Heart right ventricle (tissue), 16 donors: ENCODE measurements at regions not wholly inside any gene's neighbourhood (a gene's known extent, or its start where the extent isn't known, plus 50 kb on each side); places are given as distances from the start of the nearest gene placed in this dataset.
A peak's percentile ranks its signal among the peaks of the same experiment; 100 is the strongest.
"Not testable (repeated sequence)": the region's sequence is repeated elsewhere in the genome, so short reads cannot be mapped to it uniquely, and the experiment has no call there.

Source experiments
- ATAC-seq, 8 donors: fragments of 200-7000 bp; cut with Tn5 transposase; one replicate each; pipeline ENCODE4 v1.9.1; 2020; ENCODE audit warnings: mild to moderate bottlenecking in 8 of 8, moderate library complexity in 8 of 8, moderate number of reproducible peaks in 1 of 8
- DNase-seq, 2 donors: peaks; one replicate each; pipeline ENCODE4 v3.0.0-alpha.2; 2020
- H3K27ac ChIP-seq, 10 donors: fragments of 200-600 bp; sonication (generic) in 2 of 10; one replicate each; pipeline versions ENCODE4 v1.5.0 to v1.8.0; 2020 to 2022; ENCODE audit warnings: mild to moderate bottlenecking in 3 of 10
- H3K27me3 ChIP-seq, 7 donors: fragments of 200-600 bp; one replicate each; pipeline ENCODE4 v1.8.0; 2021 to 2022; ENCODE audit warnings: mild to moderate bottlenecking in 2 of 7
- H3K36me3 ChIP-seq, 9 donors: fragments of 200-600 bp; sonication (generic) in 1 of 9; one replicate each; pipeline versions ENCODE4 v1.5.0 to v1.8.0; 2020 to 2022; ENCODE audit warnings: mild to moderate bottlenecking in 2 of 9
- H3K4me1 ChIP-seq, 9 donors: fragments of 200-600 bp; sonication (generic) in 1 of 9; one replicate each; pipeline versions ENCODE4 v1.5.0 to v1.8.0; 2020 to 2022; ENCODE audit warnings: mild to moderate bottlenecking in 4 of 9
- H3K4me3 ChIP-seq, 10 donors: fragments of 200-600 bp; sonication (generic) in 2 of 10; one replicate each; pipeline versions ENCODE4 v1.5.0 to v1.8.0; 2020 to 2022; ENCODE audit warnings: mild to moderate bottlenecking in 7 of 10, moderate library complexity in 2 of 10
- H3K9me3 ChIP-seq, 11 donors: fragments of 200-600 bp in 10 of 11; sonication (generic) in 2 of 11; one replicate each; pipeline versions ENCODE4 v1.5.0 to v1.8.0; 2013 to 2022; ENCODE audit warnings: mild to moderate bottlenecking in 2 of 11, control low read depth in 1 of 11, moderate library complexity in 1 of 11
- WGBS, 2 donors: extraction: QIAGEN DNeasy Blood & Tissue Kit; methylation state at CpG; one replicate each; pipeline ENCODE4 v1.1.7; 2013; ENCODE audit warnings: inconsistent platforms in 1 of 2; 5-methylcytosine and 5-hydroxymethylcytosine counted together
- intact Hi-C, 10 donors: fragments of 100-400 bp; cut with DNase I; formaldehyde crosslinking; loops; one replicate each; pipeline versions ENCODE4 v1.11.1 to v1.14.2; 2022
- TF ChIP-seq, protein P1 (sequence below), 9 donors: fragments of 200-600 bp; sonication (generic) in 2 of 9; IDR thresholded peaks; one replicate each; pipeline versions ENCODE4 v1.5.0 to v1.8.0; 2021 to 2022; ENCODE audit warnings: antibody characterized with exemption in 9 of 9, mild to moderate bottlenecking in 5 of 9, moderate library complexity in 1 of 9
- donor health status: Arrhythmogenic right ventricular cardiomyopathy.
- donor health status: ischemic (EF 13 %, LVEDD 7.1; RV severe dilation, severe dysfunction).
- donor health status: healthy with polysubstance abuse.
- donor health status: DM: no; HTN: yes; CAD: no.
- donor health status: DM: no; HTN: no; CAD: no.
- donor health status: ischemic (EF 25% LVEDD 6.9; RV normal size, moderate dysfunction).
- donor health status: ischemic (EF 25% LVEDD 5.7; RV mildly dilated, moderate dysfunction).
- donor health status: healthy.
- donor health status: DM: yes; HTN: yes; CAD: no.
- donor health status: Ischemic cardiomyopathy.
- donor health status: ischemic (EF 35%, LVEDD 5.7; RV mildly dilated, moderate dysfunction).
- donor health status: nonischemic (EF 11% LVEDD 7.7; RV severe dilation, severe dysfunction).
- donor health status: DM: yes; HTN: yes; CAD: no.
- donor health status: PGD.
- donor health status: ischemic (EF 29% LVEDD 5.4; RV normal size, mild dysfunction).
- donor health status: nonischemic (EF 23%, LVEDD 6.1; RV moderate dilation, normal function).

- peaks cover 0 to 2% (median 0%) of the 10 kb centered on the region in 9 donors for H3K4me1 ChIP-seq
- DNase-seq (no peak), ATAC-seq (no peak)
- no peaks in the 10 kb centered on the region for H3K9me3 ChIP-seq
- H3K27me3 ChIP-seq, result no peaks in the 10 kb centered on the region
- H3K36me3 ChIP-seq, result no peaks in the 10 kb centered on the region
- intact Hi-C loops, result no loop called here
- no peak overlapping the region for H3K27ac ChIP-seq
- H3K4me3 ChIP-seq, result no peak overlapping the region
- TF ChIP-seq, protein P1, sequence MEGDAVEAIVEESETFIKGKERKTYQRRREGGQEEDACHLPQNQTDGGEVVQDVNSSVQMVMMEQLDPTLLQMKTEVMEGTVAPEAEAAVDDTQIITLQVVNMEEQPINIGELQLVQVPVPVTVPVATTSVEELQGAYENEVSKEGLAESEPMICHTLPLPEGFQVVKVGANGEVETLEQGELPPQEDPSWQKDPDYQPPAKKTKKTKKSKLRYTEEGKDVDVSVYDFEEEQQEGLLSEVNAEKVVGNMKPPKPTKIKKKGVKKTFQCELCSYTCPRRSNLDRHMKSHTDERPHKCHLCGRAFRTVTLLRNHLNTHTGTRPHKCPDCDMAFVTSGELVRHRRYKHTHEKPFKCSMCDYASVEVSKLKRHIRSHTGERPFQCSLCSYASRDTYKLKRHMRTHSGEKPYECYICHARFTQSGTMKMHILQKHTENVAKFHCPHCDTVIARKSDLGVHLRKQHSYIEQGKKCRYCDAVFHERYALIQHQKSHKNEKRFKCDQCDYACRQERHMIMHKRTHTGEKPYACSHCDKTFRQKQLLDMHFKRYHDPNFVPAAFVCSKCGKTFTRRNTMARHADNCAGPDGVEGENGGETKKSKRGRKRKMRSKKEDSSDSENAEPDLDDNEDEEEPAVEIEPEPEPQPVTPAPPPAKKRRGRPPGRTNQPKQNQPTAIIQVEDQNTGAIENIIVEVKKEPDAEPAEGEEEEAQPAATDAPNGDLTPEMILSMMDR (IDR thresholded peaks at IDR 0.05), result no peak
- 92 to 96% methylated on average over 2 of the region's 2 CpGs for WGBS, 2 donors
Measured at GRCh38 chr10:64201936-64202335, 680.7 kb downstream of the REEP3 start.

DNA sequence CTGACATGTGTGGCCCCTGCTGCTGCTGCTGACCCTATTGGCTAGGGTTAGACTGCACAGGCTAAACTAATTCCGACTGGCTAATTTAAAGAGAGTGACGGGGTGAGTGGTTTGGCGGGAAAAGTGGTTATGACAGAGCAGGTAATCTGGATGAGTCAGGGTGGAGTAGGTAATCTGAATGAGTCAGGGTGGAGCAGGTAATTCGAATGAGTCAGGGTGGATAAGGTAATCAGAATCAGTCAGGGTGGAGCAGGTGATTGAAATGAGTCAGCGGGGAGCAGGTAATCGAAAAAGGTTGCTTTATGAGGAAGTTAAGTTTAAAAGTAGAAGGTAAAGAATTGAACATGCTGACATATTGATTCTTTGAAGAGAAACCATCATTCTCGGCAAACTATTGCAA lies 683.3 kb downstream of the REEP3 start:
- H3K36me3 ChIP-seq, ATAC-seq, H3K27ac ChIP-seq, H3K9me3 ChIP-seq, H3K27me3 ChIP-seq, H3K4me1 ChIP-seq, intact Hi-C loops, DNase-seq, H3K4me3 ChIP-seq: not testable (repeated sequence)
- 88 to 90% methylated on average over 7 of the region's 7 CpGs for WGBS, 2 donors

- 71 to 77% methylated on average over 2 of the region's 2 CpGs for WGBS, 2 donors
- H3K4me1 ChIP-seq, result peaks cover 0 to 4% (median 0%) of the 10 kb centered on the region in 9 donors
- no peak for DNase-seq
- H3K27me3 ChIP-seq, result no peaks in the 10 kb centered on the region
- TF ChIP-seq, protein P1 (IDR thresholded peaks at IDR 0.05), result no peak
- peak in 4 of 8 donors; percentile 28 to 57 (median 44) for ATAC-seq
- peak overlapping the region in 5 of 10 donors; percentile 25 to 62 (median 35) for H3K27ac ChIP-seq
- intact Hi-C loops, result no loop called here
- no peaks in the 10 kb centered on the region for H3K36me3 ChIP-seq
- no peak overlapping the region for H3K4me3 ChIP-seq
- peaks cover 0 to 20% (median 0%) of the 10 kb centered on the region in 11 donors for H3K9me3 ChIP-seq
Measured at GRCh38 chr10:64206409-64206808, 685.2 kb downstream of the REEP3 start.

- TF ChIP-seq, protein P1 (IDR thresholded peaks at IDR 0.05), result no peak
- H3K9me3 ChIP-seq, result peaks cover 0 to 20% (median 0%) of the 10 kb centered on the region in 11 donors
- H3K36me3 ChIP-seq, result no peaks in the 10 kb centered on the region
- intact Hi-C loops, result no loop called here
- no peak overlapping the region for H3K4me3 ChIP-seq
- 45 to 51% methylated on average over 3 of the region's 3 CpGs for WGBS, 2 donors
- peaks cover 0 to 4% (median 0%) of the 10 kb centered on the region in 9 donors for H3K4me1 ChIP-seq
- DNase-seq (peak in 1 of 2 donors; percentile 55), ATAC-seq (peak in 7 of 8 donors; percentile 54 to 82 (median 78))
- H3K27ac ChIP-seq, result peak overlapping the region in 4 of 10 donors; percentile 27 to 49 (median 32)
- no peaks in the 10 kb centered on the region for H3K27me3 ChIP-seq
Measured at GRCh38 chr10:64209561-64209960, 688.4 kb downstream of the REEP3 start.

GRCh38 chr10:64210211-64210610 lies 689.0 kb downstream of the REEP3 start:
- 65 to 72% methylated on average over 2 of the region's 2 CpGs for WGBS, 2 donors
- intact Hi-C loops, result no loop called here
- Histone ChIP-seq H3K36me3 (no peaks in the 10 kb centered on the region), H3K9me3 (peaks cover 0 to 20% (median 0%) of the 10 kb centered on the region in 11 donors), H3K27ac (peak overlapping the region in 3 of 10 donors; percentile 20 to 49 (median 35)), H3K4me1 (peaks cover 0 to 4% (median 0%) of the 10 kb centered on the region in 9 donors), H3K27me3 (no peaks in the 10 kb centered on the region), H3K4me3 (no peak overlapping the region)
- no peak for DNase-seq
- TF ChIP-seq, protein P1 (IDR thresholded peaks at IDR 0.05), result no peak
- ATAC-seq, result no peak
